NCI-H82 treated with DMSO at 0.1 percent for 48 hours (cell line): ENCODE measurements at regions not wholly inside any gene's neighbourhood (a gene's known extent, or its start where the extent isn't known, plus 50 kb on each side); places are given as distances from the start of the nearest gene placed in this dataset.
"Not testable (repeated sequence)": the region's sequence is repeated elsewhere in the genome, so short reads cannot be mapped to it uniquely, and the experiment has no call there.

Source experiments
- DNase-seq: peaks from one replicate; lab custom pipeline; 2025; ENCODE audit not compliant: unreplicated experiment; lab: John Stamatoyannopoulos, UW

DNA sequence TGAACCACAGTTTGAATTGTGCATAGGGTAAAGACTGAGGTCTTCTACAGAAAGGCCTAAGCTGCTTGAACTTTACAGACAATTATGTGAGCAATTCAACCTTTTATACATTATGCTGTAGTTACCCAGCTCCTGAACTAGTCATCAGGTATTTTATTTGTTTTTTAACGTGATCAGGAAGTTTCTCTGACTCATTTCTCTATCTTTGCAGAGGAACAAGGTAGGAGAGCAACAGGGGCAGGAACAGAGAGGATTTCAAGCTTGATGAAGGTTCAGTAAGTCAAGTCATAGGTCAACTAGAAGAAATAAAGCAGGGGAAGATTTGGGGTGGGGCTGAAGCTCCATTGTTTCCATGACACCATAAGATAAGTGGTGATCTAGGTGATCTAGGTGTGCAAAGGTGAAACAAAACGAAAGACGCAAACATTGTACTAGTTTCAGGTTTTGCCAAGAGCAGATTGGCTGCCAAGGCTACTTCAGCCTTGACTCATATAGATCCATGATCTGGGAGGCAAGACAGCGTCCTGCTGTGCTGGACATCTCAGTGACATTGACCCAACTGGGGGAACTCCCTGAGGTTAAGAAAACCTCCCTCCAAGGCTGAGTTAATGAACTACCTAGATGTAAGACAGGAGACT, 198.1 kb downstream of the DAD1 start:
- no peak for DNase-seq

DNA sequence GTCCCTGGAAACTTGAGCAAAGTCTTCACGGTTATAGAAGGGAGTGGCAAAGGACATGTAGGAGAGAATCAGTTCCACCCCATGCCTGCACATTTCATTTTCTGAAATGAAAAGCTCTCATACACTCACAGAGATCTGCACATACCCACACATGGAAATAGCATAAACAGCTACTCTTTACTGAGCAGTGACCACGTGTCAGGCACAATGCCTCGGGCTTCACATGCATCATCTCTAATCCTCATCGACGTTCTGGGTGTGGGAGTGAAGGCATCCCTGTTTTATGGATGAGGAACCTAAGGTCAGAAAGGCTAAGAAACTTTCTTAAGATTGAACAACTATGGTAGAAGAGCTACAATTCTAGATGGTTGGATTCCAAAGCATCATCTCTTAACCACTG, 198.8 kb downstream of the DAD1 start:
- DNase-seq = no peak

- no peak for DNase-seq
These were observed 200.1 kb downstream of the DAD1 start for GRCh38 chr14:22388669-22389595.

DNA sequence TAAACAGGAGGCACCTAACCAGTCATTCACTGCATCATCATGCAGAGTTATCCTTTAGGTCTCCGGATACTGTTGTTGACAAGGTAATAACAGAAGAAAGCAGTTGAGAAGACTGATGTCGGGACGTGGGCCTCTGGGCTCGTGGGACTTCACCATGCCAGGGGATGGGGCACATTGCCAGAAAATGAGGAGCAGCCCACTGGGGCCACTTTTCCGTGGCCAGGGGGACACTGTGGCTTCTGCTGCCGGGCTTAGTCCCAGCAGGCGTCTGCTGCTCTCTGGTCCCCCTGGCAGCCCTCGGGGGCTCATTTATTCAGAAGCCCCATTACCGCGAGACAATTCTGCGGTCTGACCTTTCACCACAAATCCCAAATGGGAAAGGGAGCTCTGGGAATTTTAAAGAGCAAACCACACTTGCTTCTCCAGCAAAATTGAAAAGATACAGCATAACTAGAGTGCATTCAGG, 201.2 kb downstream of the DAD1 start:
- DNase-seq = no peak

- DNase-seq = peak; percentile 45
These were observed 201.9 kb downstream of the DAD1 start for GRCh38 chr14:22386924-22387775.

DNA sequence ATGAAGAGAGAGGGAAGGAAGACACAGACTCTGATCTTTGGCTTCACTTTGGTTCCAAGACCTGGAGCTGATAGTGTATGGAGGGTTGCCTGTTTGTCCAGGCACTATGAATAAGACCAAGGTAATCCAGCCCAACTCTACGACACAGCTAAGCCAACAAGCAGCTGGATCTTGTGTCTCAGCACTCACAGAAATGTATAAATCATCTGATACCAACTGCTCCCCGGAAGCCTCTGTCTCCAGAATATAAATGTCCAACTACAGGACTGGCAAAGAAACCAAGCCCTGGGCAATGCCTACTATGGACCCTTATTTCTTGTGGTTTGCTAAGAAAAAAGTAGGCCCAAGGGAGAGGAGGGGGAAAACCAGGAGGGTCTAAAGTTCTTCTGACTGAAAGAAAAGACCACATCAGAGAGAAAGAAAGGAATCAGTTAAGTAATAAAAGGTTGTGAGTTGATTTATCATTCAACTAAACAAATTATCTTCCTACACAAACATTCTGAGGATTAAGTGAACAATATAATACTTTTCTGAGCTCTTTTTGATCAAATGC, 204.0 kb downstream of the DAD1 start:
- DNase-seq = no peak

DNA sequence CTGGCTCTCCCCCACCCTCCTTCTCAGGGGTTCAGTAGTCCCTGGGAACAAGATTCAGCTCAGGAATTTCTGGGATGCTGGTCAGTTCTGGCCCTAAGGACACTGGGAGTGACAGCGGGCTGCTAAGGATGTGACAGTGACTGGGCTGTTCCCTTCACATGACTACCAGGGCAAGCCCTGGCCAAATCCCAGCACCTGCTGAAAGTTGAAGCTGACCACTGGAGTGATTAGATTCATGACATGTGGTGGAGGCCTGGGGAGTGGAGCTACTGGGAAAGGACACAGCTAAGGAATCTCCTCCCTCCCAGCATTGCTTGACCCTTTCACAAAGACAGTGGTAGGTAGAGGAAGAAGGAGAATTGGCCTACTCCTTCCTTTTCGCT, 204.9 kb downstream of the DAD1 start:
- no peak for DNase-seq

- DNase-seq = no peak
These were observed 205.4 kb downstream of the DAD1 start for GRCh38 chr14:22383515-22384166.

DNA sequence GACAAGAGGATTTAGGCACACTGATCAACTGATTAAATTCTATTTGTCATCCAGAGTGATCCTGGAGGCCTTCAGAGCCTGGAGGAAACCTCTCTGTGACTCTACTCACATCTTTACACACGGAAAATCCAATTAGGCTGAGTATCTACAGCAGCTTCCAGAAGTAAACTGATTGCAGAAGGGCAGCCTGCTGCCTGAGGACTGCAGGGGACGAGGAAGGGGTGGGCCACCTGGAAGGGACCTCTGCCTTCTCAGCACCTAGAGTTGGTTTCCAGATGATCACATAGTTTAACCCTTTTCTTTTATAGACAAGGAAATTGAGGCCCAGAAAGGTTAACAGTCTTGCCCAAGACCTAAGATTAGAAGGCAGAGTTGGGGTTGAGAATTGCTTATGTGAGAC, 206.1 kb downstream of the DAD1 start:
- no peak for DNase-seq

DNA sequence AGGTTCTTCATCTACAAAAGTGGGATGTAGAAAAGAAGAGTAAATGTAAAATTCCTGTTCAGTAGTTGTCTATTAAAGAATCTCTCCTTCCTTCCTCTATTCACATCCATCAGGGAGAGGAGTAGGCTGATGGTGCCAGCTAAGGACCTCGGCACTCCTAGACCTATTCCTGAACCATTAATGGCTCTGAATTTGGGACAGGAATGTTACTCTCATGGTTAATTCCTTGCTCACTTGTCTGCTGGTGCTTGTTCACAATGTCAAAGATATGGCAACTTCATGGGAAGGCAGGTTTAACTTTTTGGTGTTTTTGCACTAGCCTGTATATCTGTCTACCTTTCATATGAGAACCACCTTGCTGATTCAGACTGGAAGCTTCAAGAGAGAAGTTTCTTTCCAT, 206.6 kb downstream of the DAD1 start:
- no peak for DNase-seq

GRCh38 chr14:22381766-22382165, 207.3 kb downstream of the DAD1 start:
- no peak for DNase-seq

GRCh38 chr14:22381408-22381760, 207.6 kb downstream of the DAD1 start:
- DNase-seq = no peak

- DNase-seq = no peak
These were observed 208.2 kb downstream of the DAD1 start for GRCh38 chr14:22380571-22381407.

- no peak for DNase-seq
These were observed 209.3 kb downstream of the DAD1 start for GRCh38 chr14:22379727-22380126.

DNA sequence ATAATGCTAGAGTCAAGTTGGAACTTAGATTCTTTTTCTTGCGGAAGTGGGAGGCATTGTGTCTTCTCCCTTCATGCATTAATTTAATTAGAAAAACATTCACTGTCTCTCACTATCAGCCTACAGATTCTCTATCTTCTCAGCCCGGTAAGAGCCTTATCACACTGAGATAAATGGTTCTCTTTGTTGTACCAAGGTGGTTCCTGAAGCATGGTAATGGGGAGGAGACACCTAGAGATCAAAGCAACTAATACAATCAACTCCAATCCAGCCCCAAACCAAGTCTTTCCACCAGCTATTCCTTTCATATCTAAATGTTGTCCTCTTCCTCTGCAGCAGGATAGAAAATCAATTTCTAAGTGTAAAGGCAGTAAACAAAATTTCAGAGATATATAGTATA, 210.8 kb downstream of the DAD1 start:
- DNase-seq = no peak

DNA sequence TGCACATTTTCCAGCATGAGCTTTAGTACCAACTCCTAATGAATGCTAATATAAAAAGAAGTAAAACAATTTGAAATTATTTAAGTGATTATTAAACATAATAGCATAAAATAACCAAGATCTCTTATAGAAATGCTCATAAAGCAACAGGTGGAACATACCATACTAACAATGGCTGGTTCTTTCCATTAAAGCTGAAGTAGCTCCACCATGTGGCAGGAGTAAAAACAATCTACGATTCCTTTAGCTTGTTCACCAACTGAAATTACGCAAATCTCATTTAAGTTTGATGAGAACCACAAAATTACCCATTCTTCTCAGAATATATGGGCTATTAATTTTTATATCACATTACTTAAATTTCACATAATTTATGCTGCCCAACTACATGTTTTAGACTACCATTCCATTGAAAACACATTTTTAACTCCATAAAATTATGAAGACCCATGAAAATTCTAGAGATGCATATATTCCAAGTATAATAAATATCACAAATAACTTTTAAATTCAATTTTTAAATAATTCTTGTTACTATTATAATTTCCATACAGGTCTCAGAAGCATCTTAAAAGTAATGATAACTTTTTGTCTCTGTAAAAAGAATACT, 213.6 kb downstream of the DAD1 start:
- DNase-seq = no peak

DNA sequence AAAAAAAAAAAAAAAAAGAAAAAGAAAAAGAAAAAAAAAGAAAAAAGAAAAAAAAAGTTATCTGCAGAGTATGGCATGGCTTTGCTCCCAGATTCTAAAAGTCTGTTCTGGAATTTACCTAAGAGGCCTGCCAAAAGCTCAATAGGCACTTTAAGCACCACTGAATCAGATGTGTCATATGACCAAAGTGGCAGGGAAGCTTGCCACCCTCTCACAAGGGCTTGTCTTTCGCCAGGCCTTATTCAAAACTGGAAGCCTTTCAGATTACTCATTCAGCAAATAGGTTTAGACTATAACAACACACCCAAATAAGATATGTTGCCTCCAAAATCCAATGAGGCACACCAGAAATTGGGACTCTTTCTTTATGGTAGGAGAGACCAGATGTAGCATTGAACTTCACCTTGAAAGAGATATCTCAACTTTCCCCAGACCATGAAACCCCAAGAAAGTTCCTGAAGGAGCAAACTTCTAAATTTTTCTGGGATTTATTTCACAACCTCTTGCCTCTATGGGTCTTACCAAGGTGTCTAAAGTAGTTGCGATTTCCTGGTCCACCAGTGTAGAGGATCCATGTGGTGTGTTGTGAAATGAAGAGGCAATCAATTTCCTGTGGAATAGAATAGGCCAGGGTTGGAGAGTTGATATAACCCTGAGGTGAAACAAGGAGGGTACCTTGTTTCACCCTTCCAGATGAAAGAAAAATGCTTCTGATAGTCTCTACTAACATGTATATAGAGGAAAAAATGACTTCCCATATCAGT, 218.8 kb downstream of the DAD1 start:
- DNase-seq = no peak

DNA sequence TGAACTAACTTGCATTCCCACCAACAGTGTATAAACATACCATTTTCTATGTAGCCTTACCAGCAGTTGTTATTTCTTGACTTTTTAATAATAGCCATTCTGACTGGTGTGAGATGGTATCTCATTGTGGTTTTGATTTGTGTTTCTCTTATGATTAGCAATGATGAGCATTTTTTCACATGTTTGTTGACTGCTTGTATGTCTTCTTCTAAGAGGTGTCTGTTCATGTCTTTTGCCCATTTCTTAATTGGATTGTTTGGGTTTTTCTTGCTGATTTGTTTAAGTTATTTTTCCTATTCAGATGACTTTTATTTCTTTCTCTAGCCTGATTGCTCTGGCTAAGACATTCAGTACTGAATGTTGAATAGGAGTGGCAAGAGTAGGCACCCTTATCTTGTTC, 230.3 kb downstream of the DAD1 start:
- no peak for DNase-seq

DNA sequence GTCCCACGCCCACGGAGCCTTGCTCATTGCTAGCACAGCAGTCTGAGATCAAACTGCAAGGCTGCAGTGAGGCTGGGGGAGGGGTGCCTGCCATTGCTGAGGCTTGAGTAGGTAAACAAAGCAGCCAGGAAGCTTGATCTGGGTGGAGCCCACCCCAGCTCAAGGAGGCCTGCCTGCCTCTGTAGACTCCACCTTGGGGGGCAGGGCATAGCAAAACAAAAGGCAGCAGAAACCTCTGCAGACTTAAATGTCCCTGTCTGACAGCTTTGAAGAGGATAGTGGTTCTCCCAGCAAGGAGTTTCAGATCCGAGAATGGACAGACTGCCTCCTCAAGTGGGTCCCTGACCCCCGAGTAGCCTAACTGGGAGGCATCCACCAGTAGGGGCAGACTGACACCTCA, 239.7 kb downstream of the DAD1 start:
- not testable (repeated sequence) for DNase-seq
